Psoas muscle (tissue), 7 donors: ENCODE measurements at regions not wholly inside any gene's neighbourhood (a gene's known extent, or its start where the extent isn't known, plus 50 kb on each side); places are given as distances from the start of the nearest gene placed in this dataset.

Source experiments
- ATAC-seq, 4 donors: fragments of 200-7000 bp; cut with Tn5 transposase; one replicate each; pipeline ENCODE4 v1.9.1; 2020; ENCODE audit warnings: moderate library complexity in 3 of 4, mild to moderate bottlenecking in 2 of 4
- DNase-seq, 2 donors: peaks; one replicate each; pipeline ENCODE4 v3.0.0-alpha.2; 2020
- H3K27ac ChIP-seq: fragments of 200-600 bp; one replicate; pipeline ENCODE4 v1.8.0; 2022
- H3K27me3 ChIP-seq, 3 donors: fragments of 200-600 bp in 1 of 3; one replicate each; pipeline versions ENCODE4 v1.6.1 to v1.8.0; 2013 to 2022; ENCODE audit warnings: low read length in 2 of 3, mild to moderate bottlenecking in 2 of 3, moderate library complexity in 1 of 3; ENCODE audit not compliant: insufficient read depth in 3 of 3
- H3K36me3 ChIP-seq, 2 donors: fragments of 200-600 bp in 1 of 2; one replicate each; pipeline versions ENCODE4 v1.6.1 to v1.8.0; 2013 to 2022; ENCODE audit warnings: low read depth in 1 of 2, mild to moderate bottlenecking in 1 of 2, moderate library complexity in 1 of 2; ENCODE audit not compliant: insufficient read depth in 1 of 2
- H3K4me1 ChIP-seq: fragments of 200-600 bp; one replicate; pipeline ENCODE4 v1.8.0; 2022
- H3K4me3 ChIP-seq: fragments of 200-600 bp; one replicate; pipeline ENCODE4 v1.8.0; 2022; ENCODE audit warnings: mild to moderate bottlenecking
- H3K9me3 ChIP-seq: fragments of 200-600 bp; one replicate; pipeline ENCODE4 v1.8.0; 2022
- WGBS, 3 donors: extraction: QIAGEN DNeasy Blood & Tissue Kit; methylation state at CpG; one replicate each; pipeline versions ENCODE4 v1.1.6 to v1.1.7; 2013; 5-methylcytosine and 5-hydroxymethylcytosine counted together
- intact Hi-C, 2 donors: fragments of 100-400 bp; cut with DNase I; formaldehyde crosslinking; loops; one replicate each; pipeline versions ENCODE4 v1.11.0 to v1.14.2; 2022
- TF ChIP-seq, protein P1 (sequence below): fragments of 200-600 bp; IDR thresholded peaks from one replicate; pipeline ENCODE4 v1.8.0; 2022; ENCODE audit warnings: antibody characterized with exemption
- donor health status: healthy with polysubstance abuse.
- donor health status: DM: no; HTN: no; CAD: no; lungs with moderate emphysema.
- donor health status: Bipolar disorder and iron deficiency.
- donor health status: healthy.
- donor health status: DM: yes; HTN: yes; CAD: no.
- donor health status: DM: no; HTN: no; CAD: no.
- donor health status: DM: yes; HTN: yes; CAD: no.

DNA sequence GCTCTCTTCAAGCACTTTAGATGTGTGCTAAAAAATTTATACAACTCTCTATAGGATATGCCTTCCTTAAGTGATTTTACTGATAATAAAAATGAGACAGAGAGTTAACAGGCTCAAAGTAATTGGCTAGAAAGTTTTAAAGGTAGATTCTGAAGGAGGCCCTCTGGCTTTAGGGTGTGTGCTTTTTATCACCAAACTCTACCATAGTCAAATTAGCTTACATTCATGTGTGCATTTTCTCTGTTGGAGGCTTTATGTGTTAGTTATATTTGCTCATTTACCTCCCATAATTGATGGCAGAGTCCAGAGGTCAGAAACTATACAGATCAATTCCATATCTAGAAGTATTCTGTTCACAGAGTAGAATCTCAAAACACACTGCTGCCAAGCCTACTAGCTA lies 317.5 kb downstream of the JRKL start:
- TF ChIP-seq, protein P1, sequence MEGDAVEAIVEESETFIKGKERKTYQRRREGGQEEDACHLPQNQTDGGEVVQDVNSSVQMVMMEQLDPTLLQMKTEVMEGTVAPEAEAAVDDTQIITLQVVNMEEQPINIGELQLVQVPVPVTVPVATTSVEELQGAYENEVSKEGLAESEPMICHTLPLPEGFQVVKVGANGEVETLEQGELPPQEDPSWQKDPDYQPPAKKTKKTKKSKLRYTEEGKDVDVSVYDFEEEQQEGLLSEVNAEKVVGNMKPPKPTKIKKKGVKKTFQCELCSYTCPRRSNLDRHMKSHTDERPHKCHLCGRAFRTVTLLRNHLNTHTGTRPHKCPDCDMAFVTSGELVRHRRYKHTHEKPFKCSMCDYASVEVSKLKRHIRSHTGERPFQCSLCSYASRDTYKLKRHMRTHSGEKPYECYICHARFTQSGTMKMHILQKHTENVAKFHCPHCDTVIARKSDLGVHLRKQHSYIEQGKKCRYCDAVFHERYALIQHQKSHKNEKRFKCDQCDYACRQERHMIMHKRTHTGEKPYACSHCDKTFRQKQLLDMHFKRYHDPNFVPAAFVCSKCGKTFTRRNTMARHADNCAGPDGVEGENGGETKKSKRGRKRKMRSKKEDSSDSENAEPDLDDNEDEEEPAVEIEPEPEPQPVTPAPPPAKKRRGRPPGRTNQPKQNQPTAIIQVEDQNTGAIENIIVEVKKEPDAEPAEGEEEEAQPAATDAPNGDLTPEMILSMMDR, result no peak

DNA sequence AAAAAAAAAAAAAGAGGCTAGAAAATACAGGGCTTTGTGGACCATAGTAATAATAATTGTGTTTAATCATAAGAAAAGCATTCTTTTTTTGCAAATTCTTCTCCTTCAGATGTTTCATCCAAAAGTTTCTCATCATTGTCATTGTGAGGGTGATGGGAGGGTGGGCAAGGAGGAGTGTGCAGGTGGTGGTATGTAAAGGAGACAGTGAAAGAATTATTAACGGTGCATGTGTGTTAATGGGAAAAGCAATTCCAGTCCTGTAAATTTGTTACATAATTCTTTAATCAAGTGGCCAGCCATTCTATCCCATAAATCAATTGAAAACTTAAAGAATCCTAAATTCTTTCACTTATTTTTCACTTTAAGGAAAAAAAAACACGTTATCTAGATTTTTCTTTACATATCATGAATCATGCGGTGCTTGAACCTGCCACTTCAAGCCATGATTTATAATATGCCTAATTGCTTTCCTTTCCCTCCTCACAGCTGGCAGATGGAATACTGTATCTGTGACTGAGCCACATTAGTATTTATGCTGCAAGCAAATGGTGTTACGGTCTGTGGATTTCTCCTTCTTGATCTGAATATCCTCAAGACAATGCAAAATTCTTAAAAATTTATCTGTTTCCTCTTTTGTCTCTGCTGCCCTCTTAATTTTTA lies 318.5 kb downstream of the JRKL start:
- Histone ChIP-seq H3K36me3 (no peaks in the 10 kb centered on the region), H3K27me3 (no peaks in the 10 kb centered on the region), H3K27ac (no peak overlapping the region), H3K9me3 (no peaks in the 10 kb centered on the region), H3K4me1 (no peaks in the 10 kb centered on the region), H3K4me3 (no peak overlapping the region)
- intact Hi-C loops, result no loop called here
- WGBS, 3 donors, result 24 to 39% (median 29%) methylated on average over 4 of the region's 4 CpGs
- ATAC-seq (no peak), DNase-seq (no peak)
- TF ChIP-seq, protein P1, result no peak

More for the DNA sequence above, 317.5 kb downstream of the JRKL start:
- no peaks in the 10 kb centered on the region for H3K4me1 ChIP-seq
- no peaks in the 10 kb centered on the region for H3K9me3 ChIP-seq
- DNase-seq (no peak), ATAC-seq (no peak)
- intact Hi-C loops, result no loop called here
- H3K4me3 ChIP-seq, result no peak overlapping the region
- H3K27ac ChIP-seq, result no peak overlapping the region
- no peaks in the 10 kb centered on the region for H3K27me3 ChIP-seq
- H3K36me3 ChIP-seq, result no peaks in the 10 kb centered on the region

DNA sequence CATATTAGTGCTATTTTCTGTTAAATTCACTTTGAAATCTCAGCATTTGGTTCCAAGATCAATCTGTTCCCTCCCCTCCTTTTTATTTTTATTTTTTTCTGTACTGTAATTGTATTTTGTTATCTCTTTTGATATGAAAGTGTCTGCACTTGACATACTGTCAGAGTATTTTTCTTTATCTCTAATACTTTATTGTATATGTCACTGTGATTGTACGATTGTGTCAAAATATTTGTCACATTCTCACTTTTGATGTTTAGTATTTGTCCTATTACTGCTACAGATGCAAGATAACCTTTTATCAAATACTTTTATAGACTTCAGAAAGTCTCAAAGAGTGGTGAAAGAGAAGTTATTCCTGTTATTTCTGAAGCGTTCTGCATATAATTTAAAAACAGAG lies 323.5 kb downstream of the JRKL start:
- Histone ChIP-seq H3K9me3 (no peaks in the 10 kb centered on the region), H3K36me3 (no peaks in the 10 kb centered on the region), H3K4me3 (no peak overlapping the region), H3K27me3 (no peaks in the 10 kb centered on the region), H3K4me1 (no peaks in the 10 kb centered on the region), H3K27ac (no peak overlapping the region)
- intact Hi-C loops, result no loop called here
- TF ChIP-seq, protein P1, result no peak
- WGBS, 3 donors, result 56 to 77% (median 67%) methylated on average over 2 of the region's 2 CpGs
- DNase-seq (no peak), ATAC-seq (no peak)

DNA sequence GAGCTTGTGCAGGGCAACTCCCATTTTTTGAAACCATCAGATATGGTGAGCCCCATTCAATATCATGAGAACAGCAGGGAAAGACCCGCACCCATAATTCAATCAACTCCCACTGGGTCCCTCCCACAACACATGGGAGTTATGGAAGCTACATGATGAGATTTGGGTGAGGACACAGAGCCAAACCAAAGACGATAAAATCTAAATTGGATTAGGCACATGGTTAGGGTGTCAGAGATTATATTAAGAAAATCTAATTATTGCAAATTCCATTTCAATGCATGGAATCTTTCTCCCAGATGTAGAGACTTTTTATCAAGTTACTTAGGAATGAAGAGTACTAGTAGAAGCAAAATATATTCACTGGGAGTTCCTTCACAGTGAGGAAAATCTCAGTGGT lies 324.9 kb downstream of the JRKL start:
- Histone ChIP-seq H3K27ac (no peak overlapping the region), H3K27me3 (no peaks in the 10 kb centered on the region), H3K4me3 (no peak overlapping the region), H3K4me1 (no peaks in the 10 kb centered on the region), H3K36me3 (no peaks in the 10 kb centered on the region), H3K9me3 (no peaks in the 10 kb centered on the region)
- 71 to 83% (median 81%) methylated on average over 2 of the region's 2 CpGs for WGBS, 3 donors
- TF ChIP-seq, protein P1, result no peak
- DNase-seq (no peak), ATAC-seq (no peak)
- intact Hi-C loops, result no loop called here

GRCh38 chr11:96715208-96715607 lies 325.4 kb downstream of the JRKL start:
- no peaks in the 10 kb centered on the region for H3K4me1 ChIP-seq
- H3K27me3 ChIP-seq, result no peaks in the 10 kb centered on the region
- 18 to 35% (median 24%) methylated on average over 3 of the region's 3 CpGs for WGBS, 3 donors
- no peak overlapping the region for H3K4me3 ChIP-seq
- no peaks in the 10 kb centered on the region for H3K9me3 ChIP-seq
- no peak for ATAC-seq
- no peaks in the 10 kb centered on the region for H3K36me3 ChIP-seq
- no peak overlapping the region for H3K27ac ChIP-seq
- no peak for DNase-seq
- intact Hi-C loops, result no loop called here
- TF ChIP-seq, protein P1, result no peak
